Neural cell (in vitro differentiated cells): ENCODE measurements at regions not wholly inside any gene's neighbourhood (a gene's known extent, or its start where the extent isn't known, plus 50 kb on each side); places are given as distances from the start of the nearest gene placed in this dataset.

Experiments used
- H2AFZ ChIP-seq: fragments of 200-600, 300-800 bp; sonication (generic), shearing (Covaris generic); 2 replicates; pipeline ENCODE4 v1.6.0; 2014; ENCODE audit warnings: low read depth, mild to moderate bottlenecking, antibody characterized with exemption, low read length, moderate library complexity
- H3F3A ChIP-seq: fragments of 200-600 bp; shearing (Covaris generic); 2 replicates; pipeline ENCODE4 v1.6.1; 2016; ENCODE audit warnings: mild to moderate bottlenecking, moderate library complexity, mixed read lengths, antibody characterized with exemption, low read length; ENCODE audit not compliant: insufficient read depth, poor library complexity, severe bottlenecking
- H3K27ac ChIP-seq: fragments of 200-600, 300-800 bp; sonication (generic), shearing (Covaris generic); 2 replicates; pipeline ENCODE4 v1.5.1; 2014; ENCODE audit warnings: mild to moderate bottlenecking, low read length, moderate library complexity
- H3K27me3 ChIP-seq: fragments of 300-800, 200-600 bp; sonication (generic), shearing (Covaris generic); 2 replicates; pipeline ENCODE4 v1.6.0; 2014; ENCODE audit warnings: mild to moderate bottlenecking, low read depth, low read length, moderate library complexity; ENCODE audit not compliant: insufficient read depth
- H3K36me3 ChIP-seq: fragments of 300-800, 200-600 bp; sonication (generic), shearing (Covaris generic); 2 replicates; pipeline ENCODE4 v1.5.1; 2014; ENCODE audit warnings: mild to moderate bottlenecking, antibody characterized with exemption, low read length, moderate library complexity; ENCODE audit not compliant: insufficient read depth
- H3K4me2 ChIP-seq: fragments of 300-800, 200-600 bp; sonication (generic), shearing (Covaris generic); 2 replicates; pipeline ENCODE4 v1.6.0; 2014; ENCODE audit warnings: mild to moderate bottlenecking, low read length
- H3K4me3 ChIP-seq: fragments of 300-800, 200-600 bp; sonication (generic), shearing (Covaris generic); 2 replicates; pipeline ENCODE4 v1.5.1; 2014; ENCODE audit warnings: mild to moderate bottlenecking, low read length, moderate library complexity
- H3K79me2 ChIP-seq: fragments of 200-600 bp; shearing (Covaris generic); replicated peaks from 2 replicates; pipeline ENCODE4 v1.6.0; 2014; ENCODE audit warnings: mild to moderate bottlenecking, low read length, moderate library complexity; ENCODE audit not compliant: insufficient read depth
- H3K9ac ChIP-seq: fragments of 300-800, 200-600 bp; sonication (generic), shearing (Covaris generic); 2 replicates; pipeline ENCODE4 v1.6.1; 2016; ENCODE audit warnings: mild to moderate bottlenecking, low read length, mixed read lengths
- H3K9me2 ChIP-seq: fragments of 200-600 bp; shearing (Covaris generic); 2 replicates; pipeline ENCODE4 v1.6.1; 2016; ENCODE audit warnings: mild to moderate bottlenecking, low read length, mixed read lengths; ENCODE audit not compliant: insufficient read depth
- H3K9me3 ChIP-seq: fragments of 200-600, 300-800 bp; sonication (generic), shearing (Covaris generic); 2 replicates; pipeline ENCODE4 v1.6.1; 2016; ENCODE audit warnings: mild to moderate bottlenecking, mixed run types, low read length, moderate library complexity, mixed read lengths
- H4K20me1 ChIP-seq: fragments of 200-600 bp; shearing (Covaris generic); 2 replicates; pipeline ENCODE4 v1.6.1; 2016; ENCODE audit warnings: mild to moderate bottlenecking, mixed run types; ENCODE audit not compliant: insufficient read depth
- EP300 ChIP-seq: fragments of 450-650 bp; conservative IDR thresholded peaks from 2 replicates; pipeline ENCODE4 v1.6.1; 2014; ENCODE audit warnings: antibody characterized with exemption, mild to moderate bottlenecking, moderate library complexity; ENCODE audit not compliant: poor library complexity, severe bottlenecking
- EZH2 ChIP-seq: fragments of 200-600, 300-800 bp; shearing (Covaris generic), sonication (generic); IDR thresholded peaks from 2 replicates; pipeline ENCODE4 v1.6.1; 2014; ENCODE audit warnings: antibody characterized with exemption, low read length, borderline replicate concordance, mild to moderate bottlenecking; ENCODE audit not compliant: insufficient read depth, poor library complexity, severe bottlenecking
- MXI1 ChIP-seq: fragments of 450-650 bp; conservative IDR thresholded peaks from 2 replicates; pipeline ENCODE4 v1.6.1; 2014; ENCODE audit warnings: antibody characterized with exemption, mild to moderate bottlenecking; ENCODE audit not compliant: poor library complexity, severe bottlenecking
- POLR2AphosphoS5 ChIP-seq: IDR thresholded peaks from 2 replicates; pipeline ENCODE4 v1.6.1; 2012
- RAD21 ChIP-seq: fragments of 450-650 bp; conservative IDR thresholded peaks from 2 replicates; pipeline ENCODE4 v1.6.1; 2014; ENCODE audit warnings: antibody characterized with exemption, mild to moderate bottlenecking, moderate library complexity
- SMC3 ChIP-seq: fragments of 450-650 bp; conservative IDR thresholded peaks from 2 replicates; pipeline ENCODE4 v1.6.1; 2014; ENCODE audit warnings: antibody characterized with exemption, mild to moderate bottlenecking, moderate library complexity; ENCODE audit not compliant: poor library complexity
- TAF1 ChIP-seq: IDR thresholded peaks from 2 replicates; pipeline ENCODE4 v1.6.1; 2012; ENCODE audit warnings: low read depth
- TF ChIP-seq, protein P1 (sequence below): IDR thresholded peaks from 2 replicates; pipeline ENCODE4 v1.6.1; 2012; ENCODE audit warnings: borderline replicate concordance
- TF ChIP-seq, protein P2 (sequence below): fragments of 450-650 bp; IDR thresholded peaks from 2 replicates; pipeline ENCODE4 v1.5.1; 2014; ENCODE audit warnings: antibody characterized with exemption, mild to moderate bottlenecking, moderate library complexity; ENCODE audit not compliant: poor library complexity, severe bottlenecking

DNA sequence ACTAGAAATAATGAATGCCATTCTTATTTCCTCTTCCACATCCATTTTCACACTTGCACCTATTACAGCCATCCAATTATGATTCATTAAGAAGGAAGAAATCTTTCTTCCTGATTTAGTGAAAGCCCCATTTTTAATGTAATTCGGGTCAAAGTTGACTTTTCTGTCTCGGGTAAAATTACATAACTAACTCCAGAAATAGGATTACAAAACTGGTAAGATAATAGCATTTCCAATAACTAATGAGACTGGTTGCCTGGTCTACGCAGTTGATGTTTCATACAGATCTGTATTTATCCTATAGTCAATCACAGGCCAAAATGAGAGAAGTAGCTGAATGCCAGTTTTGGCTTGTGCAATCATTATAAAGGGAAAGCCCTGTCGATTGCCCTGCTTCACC is 651.5 kb upstream of the NRP1 start:
- TF ChIP-seq RAD21 (no peak), EZH2 (no peak), SMC3 (no peak), TAF1 (no peak), EP300 (no peak), MXI1 (no peak), POLR2AphosphoS5 (no peak)
- TF ChIP-seq, protein P1, sequence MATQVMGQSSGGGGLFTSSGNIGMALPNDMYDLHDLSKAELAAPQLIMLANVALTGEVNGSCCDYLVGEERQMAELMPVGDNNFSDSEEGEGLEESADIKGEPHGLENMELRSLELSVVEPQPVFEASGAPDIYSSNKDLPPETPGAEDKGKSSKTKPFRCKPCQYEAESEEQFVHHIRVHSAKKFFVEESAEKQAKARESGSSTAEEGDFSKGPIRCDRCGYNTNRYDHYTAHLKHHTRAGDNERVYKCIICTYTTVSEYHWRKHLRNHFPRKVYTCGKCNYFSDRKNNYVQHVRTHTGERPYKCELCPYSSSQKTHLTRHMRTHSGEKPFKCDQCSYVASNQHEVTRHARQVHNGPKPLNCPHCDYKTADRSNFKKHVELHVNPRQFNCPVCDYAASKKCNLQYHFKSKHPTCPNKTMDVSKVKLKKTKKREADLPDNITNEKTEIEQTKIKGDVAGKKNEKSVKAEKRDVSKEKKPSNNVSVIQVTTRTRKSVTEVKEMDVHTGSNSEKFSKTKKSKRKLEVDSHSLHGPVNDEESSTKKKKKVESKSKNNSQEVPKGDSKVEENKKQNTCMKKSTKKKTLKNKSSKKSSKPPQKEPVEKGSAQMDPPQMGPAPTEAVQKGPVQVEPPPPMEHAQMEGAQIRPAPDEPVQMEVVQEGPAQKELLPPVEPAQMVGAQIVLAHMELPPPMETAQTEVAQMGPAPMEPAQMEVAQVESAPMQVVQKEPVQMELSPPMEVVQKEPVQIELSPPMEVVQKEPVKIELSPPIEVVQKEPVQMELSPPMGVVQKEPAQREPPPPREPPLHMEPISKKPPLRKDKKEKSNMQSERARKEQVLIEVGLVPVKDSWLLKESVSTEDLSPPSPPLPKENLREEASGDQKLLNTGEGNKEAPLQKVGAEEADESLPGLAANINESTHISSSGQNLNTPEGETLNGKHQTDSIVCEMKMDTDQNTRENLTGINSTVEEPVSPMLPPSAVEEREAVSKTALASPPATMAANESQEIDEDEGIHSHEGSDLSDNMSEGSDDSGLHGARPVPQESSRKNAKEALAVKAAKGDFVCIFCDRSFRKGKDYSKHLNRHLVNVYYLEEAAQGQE = no peak
- TF ChIP-seq, protein P2, sequence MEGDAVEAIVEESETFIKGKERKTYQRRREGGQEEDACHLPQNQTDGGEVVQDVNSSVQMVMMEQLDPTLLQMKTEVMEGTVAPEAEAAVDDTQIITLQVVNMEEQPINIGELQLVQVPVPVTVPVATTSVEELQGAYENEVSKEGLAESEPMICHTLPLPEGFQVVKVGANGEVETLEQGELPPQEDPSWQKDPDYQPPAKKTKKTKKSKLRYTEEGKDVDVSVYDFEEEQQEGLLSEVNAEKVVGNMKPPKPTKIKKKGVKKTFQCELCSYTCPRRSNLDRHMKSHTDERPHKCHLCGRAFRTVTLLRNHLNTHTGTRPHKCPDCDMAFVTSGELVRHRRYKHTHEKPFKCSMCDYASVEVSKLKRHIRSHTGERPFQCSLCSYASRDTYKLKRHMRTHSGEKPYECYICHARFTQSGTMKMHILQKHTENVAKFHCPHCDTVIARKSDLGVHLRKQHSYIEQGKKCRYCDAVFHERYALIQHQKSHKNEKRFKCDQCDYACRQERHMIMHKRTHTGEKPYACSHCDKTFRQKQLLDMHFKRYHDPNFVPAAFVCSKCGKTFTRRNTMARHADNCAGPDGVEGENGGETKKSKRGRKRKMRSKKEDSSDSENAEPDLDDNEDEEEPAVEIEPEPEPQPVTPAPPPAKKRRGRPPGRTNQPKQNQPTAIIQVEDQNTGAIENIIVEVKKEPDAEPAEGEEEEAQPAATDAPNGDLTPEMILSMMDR = no peak
- Histone ChIP-seq H2AFZ (no peak overlapping the region), H3K9me2 (no peaks in the 10 kb centered on the region), H3K36me3 (no peaks in the 10 kb centered on the region), H3K9me3 (no peaks in the 10 kb centered on the region), H3K79me2 (no peaks in the 10 kb centered on the region), H3K27ac (no peak overlapping the region), H3K9ac (no peak overlapping the region), H4K20me1 (no peaks in the 10 kb centered on the region), H3F3A (no peaks in the 10 kb centered on the region), H3K4me2 (no peak overlapping the region), H3K4me3 (no peak overlapping the region), H3K27me3 (no peaks in the 10 kb centered on the region)

DNA sequence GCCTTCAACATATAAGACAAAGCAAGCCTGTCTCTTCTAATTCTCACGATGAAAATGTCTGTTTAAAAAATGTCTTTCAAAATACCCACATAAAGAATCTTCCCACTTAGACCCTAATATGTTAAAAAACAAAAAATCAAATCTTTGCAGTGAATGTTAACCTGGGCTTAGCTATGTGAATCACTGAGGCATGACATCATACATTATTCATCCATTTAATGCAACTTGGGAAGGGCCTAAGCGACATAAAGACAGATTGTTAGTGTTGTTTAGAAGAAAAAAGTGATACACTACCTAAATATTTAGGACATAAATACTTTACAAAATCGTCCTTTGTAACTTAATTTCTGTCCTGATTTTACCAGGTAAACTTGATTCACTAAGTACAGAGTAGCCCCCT is 648.5 kb upstream of the NRP1 start:
- no peak overlapping the region for H3K4me2 ChIP-seq
- H2AFZ ChIP-seq = no peak overlapping the region
- H3K9ac ChIP-seq = no peak overlapping the region
- H4K20me1 ChIP-seq = no peaks in the 10 kb centered on the region
- TF ChIP-seq, protein P2 = no peak
- TF ChIP-seq EP300 = no peak
- TF ChIP-seq SMC3 = no peak
- TF ChIP-seq MXI1 = no peak
- no peak for TF ChIP-seq POLR2AphosphoS5
- TF ChIP-seq, protein P1 = no peak
- TF ChIP-seq RAD21 = no peak
- no peak for TF ChIP-seq EZH2
- TF ChIP-seq TAF1 = no peak
- H3F3A ChIP-seq = no peaks in the 10 kb centered on the region
- no peak overlapping the region for H3K27ac ChIP-seq
- no peaks in the 10 kb centered on the region for H3K9me3 ChIP-seq
- no peaks in the 10 kb centered on the region for H3K27me3 ChIP-seq
- no peaks in the 10 kb centered on the region for H3K36me3 ChIP-seq
- no peaks in the 10 kb centered on the region for H3K79me2 ChIP-seq
- H3K4me3 ChIP-seq = no peak overlapping the region
- no peaks in the 10 kb centered on the region for H3K9me2 ChIP-seq
